GM20000 (cell line): ENCODE measurements at regions not wholly inside any gene's neighbourhood (a gene's known extent, or its start where the extent isn't known, plus 50 kb on each side); places are given as distances from the start of the nearest gene placed in this dataset.

ENCODE experiments used
- DNase-seq: peaks from one replicate; pipeline ENCODE4 v3.0.0; 2012; ENCODE audit warnings: low spot score
- CTCF ChIP-seq: IDR thresholded peaks from 2 replicates; pipeline ENCODE4 v1.5.1; 2012; ENCODE audit warnings: mild to moderate bottlenecking, control low read depth; ENCODE audit errors: extremely low read depth, missing control alignments

GRCh38 chr3:163957072-163957471 lies 1121.2 kb downstream of the SI start:
- DNase-seq = no peak
- TF ChIP-seq CTCF = no peak

GRCh38 chr3:163953526-163953925 lies 1124.8 kb downstream of the SI start:
- DNase-seq = no peak
- TF ChIP-seq CTCF = no peak

- DNase-seq = no peak
- TF ChIP-seq CTCF = no peak
These were observed 1125.8 kb downstream of the SI start for GRCh38 chr3:163952499-163952898.

- no peak for DNase-seq
- TF ChIP-seq CTCF = no peak
These were observed 1126.8 kb downstream of the SI start for GRCh38 chr3:163951397-163951987.

- TF ChIP-seq CTCF = no peak
- no peak for DNase-seq
These were observed 1131.5 kb downstream of the SI start for GRCh38 chr3:163946785-163947184.

GRCh38 chr3:163943664-163944063 lies 1134.6 kb downstream of the SI start:
- no peak for DNase-seq
- no peak for TF ChIP-seq CTCF

- no peak for DNase-seq
- TF ChIP-seq CTCF = no peak
These were observed 1138.4 kb downstream of the SI start for GRCh38 chr3:163939926-163940325.
